ENCODE measurements at regions not wholly inside any gene's neighbourhood (a gene's known extent, or its start where the extent isn't known, plus 50 kb on each side); places are given as distances from the start of the nearest gene placed in this dataset.

- TF ChIP-seq CTCF (IDR thresholded peaks at IDR 0.05; ENCODE audit: poor library complexity) (no peak), EZH2 (IDR thresholded peaks at IDR 0.05; ENCODE audit: borderline replicate concordance) (no peak)
These were observed 432.7 kb downstream of the IRS1 start for GRCh38 chr2:226366920-226367319.

Measured in hepatocyte (in vitro differentiated cells).